ENCODE measurements at regions not wholly inside any gene's neighbourhood (a gene's known extent, or its start where the extent isn't known, plus 50 kb on each side); places are given as distances from the start of the nearest gene placed in this dataset.

- H3K4me3 ChIP-seq (ENCODE audit: low read length): no peak overlapping the region
- H3K4me2 ChIP-seq (ENCODE audit: low read length): no peak overlapping the region
- H3K9ac ChIP-seq (ENCODE audit: low read length): no peak overlapping the region
- no peak overlapping the region for H3K27ac ChIP-seq (ENCODE audit: low read length)
- no peak overlapping the region for H2AFZ ChIP-seq (ENCODE audit: low read depth, low read length)
- H4K20me1 ChIP-seq (ENCODE audit: insufficient read depth): no peaks in the 10 kb centered on the region
- H3K36me3 ChIP-seq (ENCODE audit: insufficient read depth, low read length): no peaks in the 10 kb centered on the region
- no peaks in the 10 kb centered on the region for H3K9me2 ChIP-seq (ENCODE audit: insufficient read depth, low read length)
- TF ChIP-seq, protein P1, sequence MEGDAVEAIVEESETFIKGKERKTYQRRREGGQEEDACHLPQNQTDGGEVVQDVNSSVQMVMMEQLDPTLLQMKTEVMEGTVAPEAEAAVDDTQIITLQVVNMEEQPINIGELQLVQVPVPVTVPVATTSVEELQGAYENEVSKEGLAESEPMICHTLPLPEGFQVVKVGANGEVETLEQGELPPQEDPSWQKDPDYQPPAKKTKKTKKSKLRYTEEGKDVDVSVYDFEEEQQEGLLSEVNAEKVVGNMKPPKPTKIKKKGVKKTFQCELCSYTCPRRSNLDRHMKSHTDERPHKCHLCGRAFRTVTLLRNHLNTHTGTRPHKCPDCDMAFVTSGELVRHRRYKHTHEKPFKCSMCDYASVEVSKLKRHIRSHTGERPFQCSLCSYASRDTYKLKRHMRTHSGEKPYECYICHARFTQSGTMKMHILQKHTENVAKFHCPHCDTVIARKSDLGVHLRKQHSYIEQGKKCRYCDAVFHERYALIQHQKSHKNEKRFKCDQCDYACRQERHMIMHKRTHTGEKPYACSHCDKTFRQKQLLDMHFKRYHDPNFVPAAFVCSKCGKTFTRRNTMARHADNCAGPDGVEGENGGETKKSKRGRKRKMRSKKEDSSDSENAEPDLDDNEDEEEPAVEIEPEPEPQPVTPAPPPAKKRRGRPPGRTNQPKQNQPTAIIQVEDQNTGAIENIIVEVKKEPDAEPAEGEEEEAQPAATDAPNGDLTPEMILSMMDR (IDR thresholded peaks at IDR 0.05; ENCODE audit: poor library complexity, severe bottlenecking): no peak
- TF ChIP-seq TAF1 (IDR thresholded peaks at IDR 0.05; ENCODE audit: low read depth) (no peak), EP300 (conservative IDR thresholded peaks at IDR 0.05; ENCODE audit: poor library complexity, severe bottlenecking) (no peak), RAD21 (conservative IDR thresholded peaks at IDR 0.05) (no peak)
- H3K27me3 ChIP-seq (ENCODE audit: insufficient read depth, low read depth, low read length): no peaks in the 10 kb centered on the region
- H3K79me2 ChIP-seq (replicated peaks; ENCODE audit: insufficient read depth, low read length): no peaks in the 10 kb centered on the region
- no peaks in the 10 kb centered on the region for H3F3A ChIP-seq (ENCODE audit: insufficient read depth, low read length, poor library complexity, severe bottlenecking)
- H3K9me3 ChIP-seq (ENCODE audit: low read length): no peaks in the 10 kb centered on the region
Observed at GRCh38 chr13:73187106-73187505, 128.3 kb downstream of the KLF5 start.

DNA sequence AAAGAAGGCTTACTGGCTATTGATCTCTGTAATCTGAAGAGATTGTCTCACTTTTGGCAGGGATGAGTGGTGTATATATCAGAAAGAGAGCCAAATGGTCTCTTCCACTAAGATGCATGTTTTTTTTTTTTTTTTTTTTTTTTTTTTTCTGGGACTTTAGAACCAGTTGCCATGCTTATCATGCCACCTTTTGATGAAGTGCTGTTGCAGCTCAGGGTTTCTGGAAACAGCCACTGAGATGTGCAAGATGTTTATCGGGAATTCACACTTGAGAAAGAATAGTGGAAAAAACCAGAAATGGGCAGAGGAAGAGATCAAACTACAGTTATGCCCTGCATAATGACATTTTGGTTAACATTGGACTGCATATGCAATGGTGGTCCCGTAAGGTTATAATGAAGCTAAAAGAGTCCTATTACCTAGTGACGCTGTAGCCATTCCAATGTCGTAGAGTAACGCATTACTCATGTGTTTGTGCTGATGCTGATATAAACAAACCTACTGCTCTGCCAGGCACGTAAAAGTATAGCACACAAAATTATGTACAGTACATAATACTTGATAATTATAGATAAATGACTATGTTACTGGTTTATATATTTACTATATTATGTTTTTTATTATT, 121.0 kb downstream of the KLF5 start:
- Histone ChIP-seq H3K79me2 (replicated peaks; ENCODE audit: insufficient read depth, low read length) (no peaks in the 10 kb centered on the region), H3F3A (ENCODE audit: insufficient read depth, low read length, poor library complexity, severe bottlenecking) (no peaks in the 10 kb centered on the region), H3K27ac (ENCODE audit: low read length) (no peak overlapping the region), H3K9me3 (ENCODE audit: low read length) (no peaks in the 10 kb centered on the region), H3K9me2 (ENCODE audit: insufficient read depth, low read length) (no peaks in the 10 kb centered on the region), H3K36me3 (ENCODE audit: insufficient read depth, low read length) (no peaks in the 10 kb centered on the region), H3K27me3 (ENCODE audit: insufficient read depth, low read depth, low read length) (no peaks in the 10 kb centered on the region), H3K9ac (ENCODE audit: low read length) (no peak overlapping the region), H3K4me2 (ENCODE audit: low read length) (no peak overlapping the region), H2AFZ (ENCODE audit: low read depth, low read length) (no peak overlapping the region), H4K20me1 (ENCODE audit: insufficient read depth) (no peaks in the 10 kb centered on the region), H3K4me3 (ENCODE audit: low read length) (no peak overlapping the region)
- TF ChIP-seq TAF1 (IDR thresholded peaks at IDR 0.05; ENCODE audit: low read depth) (no peak), EP300 (conservative IDR thresholded peaks at IDR 0.05; ENCODE audit: poor library complexity, severe bottlenecking) (no peak), MXI1 (conservative IDR thresholded peaks at IDR 0.05; ENCODE audit: poor library complexity, severe bottlenecking) (no peak), REST (IDR thresholded peaks at IDR 0.05; ENCODE audit: borderline replicate concordance) (no peak), SMC3 (conservative IDR thresholded peaks at IDR 0.05; ENCODE audit: poor library complexity) (no peak), RAD21 (conservative IDR thresholded peaks at IDR 0.05) (no peak), EZH2 (IDR thresholded peaks at IDR 0.05; ENCODE audit: borderline replicate concordance, insufficient read depth, low read length, poor library complexity, severe bottlenecking) (no peak), POLR2AphosphoS5 (IDR thresholded peaks at IDR 0.05) (no peak)
- TF ChIP-seq, protein P1 (IDR thresholded peaks at IDR 0.05; ENCODE audit: poor library complexity, severe bottlenecking): no peak

Data from neural cell (in vitro differentiated cells).